Fibroblast of lung (primary cell): ENCODE measurements at regions not wholly inside any gene's neighbourhood (a gene's known extent, or its start where the extent isn't known, plus 50 kb on each side); places are given as distances from the start of the nearest gene placed in this dataset.

ENCODE experiments used
- DNase-seq, 2 donors: peaks; one replicate each; pipeline versions ENCODE4 v3.0.0 to v3.0.0-alpha.2; 2010; ENCODE audit warnings: low read depth in 2 of 2
- H2AFZ ChIP-seq: 2 replicates; pipeline ENCODE4 v1.5.1; 2012; ENCODE audit warnings: low read length, control low read depth, inconsistent platforms
- H3K27ac ChIP-seq: 2 replicates; pipeline ENCODE4 v1.5.1; 2011; ENCODE audit warnings: low read length, control low read depth; ENCODE audit not compliant: insufficient read depth
- H3K27me3 ChIP-seq: 2 replicates; pipeline ENCODE4 v1.5.1; 2011; ENCODE audit warnings: mild to moderate bottlenecking, low read length; ENCODE audit not compliant: control insufficient read depth, insufficient read depth
- H3K36me3 ChIP-seq: 2 replicates; pipeline ENCODE4 v1.5.1; 2011; ENCODE audit warnings: low read length; ENCODE audit not compliant: control insufficient read depth, insufficient read depth
- H3K4me1 ChIP-seq: 2 replicates; pipeline ENCODE4 v1.5.1; 2011; ENCODE audit warnings: low read length; ENCODE audit not compliant: control insufficient read depth, insufficient read depth; ENCODE audit errors: extremely low read depth
- H3K4me2 ChIP-seq: 2 replicates; pipeline ENCODE4 v1.5.1; 2011; ENCODE audit warnings: low read length, control low read depth; ENCODE audit not compliant: insufficient read depth; ENCODE audit errors: extremely low read depth
- H3K4me3 ChIP-seq, 4 experiments: fragments of 200-600 bp in 1 of 4; sonication (generic) in 1 of 4; replicated peaks in 1 of 4; 2 replicates each; pipeline ENCODE4 v1.5.1; 2011 to 2016; ENCODE audit warnings: low read length in 4 of 4, low read depth in 3 of 4, mild to moderate bottlenecking in 3 of 4, control low read depth in 2 of 4, inconsistent platforms in 1 of 4, mixed read lengths in 1 of 4; ENCODE audit not compliant: insufficient read depth in 1 of 4; ENCODE audit errors: control extremely low read depth in 1 of 4
- H3K79me2 ChIP-seq: 2 replicates; pipeline ENCODE4 v1.5.1; 2012; ENCODE audit warnings: mild to moderate bottlenecking, low read length, inconsistent platforms; ENCODE audit not compliant: control insufficient read depth, insufficient read depth
- H3K9ac ChIP-seq: 2 replicates; pipeline ENCODE4 v1.5.1; 2011; ENCODE audit warnings: mild to moderate bottlenecking, low read length, control low read depth; ENCODE audit not compliant: insufficient read depth
- H3K9me3 ChIP-seq: 2 replicates; pipeline ENCODE4 v1.5.1; 2012; ENCODE audit warnings: low read depth, low read length; ENCODE audit not compliant: control insufficient read depth, insufficient read depth
- H4K20me1 ChIP-seq: 2 replicates; pipeline ENCODE4 v1.5.1; 2011; ENCODE audit warnings: low read length; ENCODE audit not compliant: control insufficient read depth, insufficient read depth; ENCODE audit errors: extremely low read depth
- EZH2 ChIP-seq: IDR thresholded peaks from 2 replicates; pipeline ENCODE4 v1.5.1; 2012; ENCODE audit warnings: low read length, control low read depth, mild to moderate bottlenecking; ENCODE audit errors: missing control alignments
- TF ChIP-seq, protein P1 (sequence below), 2 donors: IDR thresholded peaks in 1 of 2; conservative IDR thresholded peaks in 1 of 2; 1 replicate in 1 of 2; 2 replicates in 1 of 2; pipeline ENCODE4 v1.5.1; 2011 to 2012; ENCODE audit warnings: low read length in 2 of 2, control low read depth in 1 of 2, inconsistent platforms in 1 of 2, low read depth in 1 of 2, mild to moderate bottlenecking in 1 of 2

GRCh38 chr14:49428076-49428475 lies 158.1 kb downstream of the RPS29 start:
- TF ChIP-seq EZH2: no peak
- TF ChIP-seq, protein P1, sequence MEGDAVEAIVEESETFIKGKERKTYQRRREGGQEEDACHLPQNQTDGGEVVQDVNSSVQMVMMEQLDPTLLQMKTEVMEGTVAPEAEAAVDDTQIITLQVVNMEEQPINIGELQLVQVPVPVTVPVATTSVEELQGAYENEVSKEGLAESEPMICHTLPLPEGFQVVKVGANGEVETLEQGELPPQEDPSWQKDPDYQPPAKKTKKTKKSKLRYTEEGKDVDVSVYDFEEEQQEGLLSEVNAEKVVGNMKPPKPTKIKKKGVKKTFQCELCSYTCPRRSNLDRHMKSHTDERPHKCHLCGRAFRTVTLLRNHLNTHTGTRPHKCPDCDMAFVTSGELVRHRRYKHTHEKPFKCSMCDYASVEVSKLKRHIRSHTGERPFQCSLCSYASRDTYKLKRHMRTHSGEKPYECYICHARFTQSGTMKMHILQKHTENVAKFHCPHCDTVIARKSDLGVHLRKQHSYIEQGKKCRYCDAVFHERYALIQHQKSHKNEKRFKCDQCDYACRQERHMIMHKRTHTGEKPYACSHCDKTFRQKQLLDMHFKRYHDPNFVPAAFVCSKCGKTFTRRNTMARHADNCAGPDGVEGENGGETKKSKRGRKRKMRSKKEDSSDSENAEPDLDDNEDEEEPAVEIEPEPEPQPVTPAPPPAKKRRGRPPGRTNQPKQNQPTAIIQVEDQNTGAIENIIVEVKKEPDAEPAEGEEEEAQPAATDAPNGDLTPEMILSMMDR (conservative IDR thresholded peaks at IDR 0.05 in 1 of 2, IDR thresholded peaks at IDR 0.05 in 1 of 2; ENCODE audit: low read depth in 1 of 2, low read length in 2 of 2): no peak
- DNase-seq: no peak
- Histone ChIP-seq H3K79me2 (no peaks in the 10 kb centered on the region), H3K9ac (no peak overlapping the region), H3K27ac (no peak overlapping the region), H4K20me1 (no peaks in the 10 kb centered on the region), H3K4me2 (no peak overlapping the region), H3K9me3 (no peaks in the 10 kb centered on the region), H3K4me3 (no peak overlapping the region), H3K36me3 (no peaks in the 10 kb centered on the region), H3K27me3 (no peaks in the 10 kb centered on the region), H2AFZ (no peak overlapping the region), H3K4me1 (no peaks in the 10 kb centered on the region)

DNA sequence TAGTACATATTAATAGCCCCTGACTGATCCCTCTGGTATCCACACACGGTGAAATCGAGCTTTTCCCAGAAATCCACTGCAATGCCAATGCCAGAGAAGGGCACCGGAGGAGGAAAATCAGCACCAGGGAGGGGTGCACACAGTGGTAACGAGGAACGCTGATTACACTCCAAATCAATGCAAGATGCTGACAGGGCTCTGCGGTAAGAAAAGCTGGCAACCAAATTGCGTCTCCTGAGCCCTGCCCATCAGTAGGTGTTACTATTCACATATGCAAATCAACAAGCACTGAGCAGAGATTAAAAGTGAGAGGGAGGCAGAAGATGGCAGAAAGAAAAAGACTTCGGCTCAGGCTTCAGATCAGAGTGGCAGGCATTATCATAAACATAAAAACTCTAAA lies 159.1 kb downstream of the RPS29 start:
- Histone ChIP-seq H4K20me1 (no peaks in the 10 kb centered on the region), H3K9me3 (no peaks in the 10 kb centered on the region), H2AFZ (no peak overlapping the region), H3K9ac (no peak overlapping the region), H3K4me2 (no peak overlapping the region), H3K79me2 (no peaks in the 10 kb centered on the region), H3K27me3 (no peaks in the 10 kb centered on the region), H3K36me3 (no peaks in the 10 kb centered on the region), H3K4me3 (no peak overlapping the region), H3K4me1 (no peaks in the 10 kb centered on the region), H3K27ac (no peak overlapping the region)
- TF ChIP-seq, protein P1 (conservative IDR thresholded peaks at IDR 0.05 in 1 of 2, IDR thresholded peaks at IDR 0.05 in 1 of 2; ENCODE audit: low read depth in 1 of 2, low read length in 2 of 2): no peak
- TF ChIP-seq EZH2: no peak
- no peak for DNase-seq

GRCh38 chr14:49425921-49426320 lies 160.3 kb downstream of the RPS29 start:
- H3K4me2 ChIP-seq: no peak overlapping the region
- H3K27me3 ChIP-seq: no peaks in the 10 kb centered on the region
- DNase-seq: no peak
- no peak overlapping the region for H3K27ac ChIP-seq
- no peak overlapping the region for H3K9ac ChIP-seq
- no peaks in the 10 kb centered on the region for H4K20me1 ChIP-seq
- no peaks in the 10 kb centered on the region for H3K79me2 ChIP-seq
- no peak overlapping the region for H3K4me3 ChIP-seq
- no peaks in the 10 kb centered on the region for H3K9me3 ChIP-seq
- TF ChIP-seq EZH2: no peak
- TF ChIP-seq, protein P1 (conservative IDR thresholded peaks at IDR 0.05 in 1 of 2, IDR thresholded peaks at IDR 0.05 in 1 of 2; ENCODE audit: low read depth in 1 of 2, low read length in 2 of 2): no peak
- no peaks in the 10 kb centered on the region for H3K36me3 ChIP-seq
- no peak overlapping the region for H2AFZ ChIP-seq
- no peaks in the 10 kb centered on the region for H3K4me1 ChIP-seq
